HepG2 (cell line): ENCODE measurements at regions not wholly inside any gene's neighbourhood (a gene's known extent, or its start where the extent isn't known, plus 50 kb on each side); places are given as distances from the start of the nearest gene placed in this dataset.

Experiments
- ATF6 ChIP-seq: sonication (generic); formaldehyde crosslinking; conservative IDR thresholded peaks from 2 replicates; pipeline ENCODE4 v1.4.0; 2020; ENCODE audit warnings: missing genetic modification reagents
- DPF2 ChIP-seq: sonication (generic); formaldehyde crosslinking; IDR thresholded peaks from 2 replicates; pipeline ENCODE4 v1.4.0; 2020; ENCODE audit warnings: mild to moderate bottlenecking, low read depth, missing genetic modification reagents, borderline replicate concordance
- HNRNPH1 ChIP-seq: fragments of 200-400 bp; formaldehyde crosslinking; optimal IDR thresholded peaks from 2 replicates; pipeline ENCODE3; 2017; ENCODE audit warnings: mild to moderate bottlenecking, low read depth, low read length
- POLR2A ChIP-seq, 2 experiments: IDR thresholded peaks; 2 replicates each; pipeline ENCODE4 v1.6.1; 2011; ENCODE audit warnings: low read depth in 2 of 2, low read length in 2 of 2, mild to moderate bottlenecking in 1 of 2, moderate library complexity in 1 of 2; ENCODE audit not compliant: insufficient read depth in 1 of 2
- POLR2AphosphoS5 ChIP-seq: IDR thresholded peaks from 2 replicates; pipeline ENCODE4 v1.6.1; 2012; ENCODE audit warnings: low read depth, low read length
- RAD51 ChIP-seq: fragments of 450-650 bp; IDR thresholded peaks from 2 replicates; pipeline ENCODE4 v1.6.1; 2016; ENCODE audit warnings: borderline replicate concordance
- THYN1 ChIP-seq: sonication (generic); formaldehyde crosslinking; IDR thresholded peaks from 2 replicates; pipeline ENCODE4 v1.8.1; 2023; ENCODE audit warnings: low read depth, mild to moderate bottlenecking, moderate library complexity, missing genetic modification reagents, borderline replicate concordance
- ZBTB21 ChIP-seq: sonication (generic); formaldehyde crosslinking; IDR thresholded peaks from 2 replicates; pipeline ENCODE4 v1.4.0; 2020; ENCODE audit warnings: missing genetic modification reagents
- ZNF143 ChIP-seq: sonication (generic); formaldehyde crosslinking; IDR thresholded peaks from 2 replicates; pipeline ENCODE4 v1.4.0; 2020; ENCODE audit warnings: missing genetic modification reagents
- TF ChIP-seq, protein P1 (sequence below): sonication (generic); formaldehyde crosslinking; IDR thresholded peaks from 2 replicates; pipeline ENCODE4 v1.5.0; 2020; ENCODE audit warnings: mild to moderate bottlenecking, missing genetic modification reagents, moderate library complexity

DNA sequence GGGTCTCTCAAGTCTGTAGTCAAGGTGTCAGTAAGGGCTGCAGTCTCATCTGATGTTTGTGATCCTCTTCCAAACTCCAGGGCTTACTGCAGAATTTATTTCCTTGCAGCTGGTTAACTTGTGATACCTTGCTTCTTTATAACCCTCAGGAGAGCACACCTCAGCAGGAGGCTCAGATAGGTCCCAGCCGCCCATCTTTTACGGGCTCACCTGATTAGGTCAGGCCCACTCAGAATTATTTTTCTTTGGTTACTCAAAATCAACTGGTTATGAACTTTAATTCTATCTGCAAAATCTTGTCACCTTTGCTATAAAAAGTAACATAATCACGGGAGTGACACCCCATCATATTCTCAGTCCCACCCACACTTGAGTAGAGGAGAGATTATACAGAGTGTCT is 99.9 kb upstream of the BEND4 start:
- TF ChIP-seq THYN1 (CRISPR knock-in tag) (no peak), DPF2 (CRISPR knock-in tag) (no peak), ATF6 (no peak), ZNF143 (CRISPR knock-in tag) (no peak), RAD51 (no peak), POLR2AphosphoS5 (no peak), ZBTB21 (CRISPR knock-in tag) (no peak), POLR2A (IDR thresholded peaks at IDR 0.05; ENCODE audit: insufficient read depth in 1 of 2, low read depth in 2 of 2, low read length in 2 of 2) (no peak), HNRNPH1 (no peak)
- TF ChIP-seq, protein P1, sequence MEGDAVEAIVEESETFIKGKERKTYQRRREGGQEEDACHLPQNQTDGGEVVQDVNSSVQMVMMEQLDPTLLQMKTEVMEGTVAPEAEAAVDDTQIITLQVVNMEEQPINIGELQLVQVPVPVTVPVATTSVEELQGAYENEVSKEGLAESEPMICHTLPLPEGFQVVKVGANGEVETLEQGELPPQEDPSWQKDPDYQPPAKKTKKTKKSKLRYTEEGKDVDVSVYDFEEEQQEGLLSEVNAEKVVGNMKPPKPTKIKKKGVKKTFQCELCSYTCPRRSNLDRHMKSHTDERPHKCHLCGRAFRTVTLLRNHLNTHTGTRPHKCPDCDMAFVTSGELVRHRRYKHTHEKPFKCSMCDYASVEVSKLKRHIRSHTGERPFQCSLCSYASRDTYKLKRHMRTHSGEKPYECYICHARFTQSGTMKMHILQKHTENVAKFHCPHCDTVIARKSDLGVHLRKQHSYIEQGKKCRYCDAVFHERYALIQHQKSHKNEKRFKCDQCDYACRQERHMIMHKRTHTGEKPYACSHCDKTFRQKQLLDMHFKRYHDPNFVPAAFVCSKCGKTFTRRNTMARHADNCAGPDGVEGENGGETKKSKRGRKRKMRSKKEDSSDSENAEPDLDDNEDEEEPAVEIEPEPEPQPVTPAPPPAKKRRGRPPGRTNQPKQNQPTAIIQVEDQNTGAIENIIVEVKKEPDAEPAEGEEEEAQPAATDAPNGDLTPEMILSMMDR (CRISPR knock-in tag): no peak
